K562 (cell line): ENCODE measurements at regions not wholly inside any gene's neighbourhood (a gene's known extent, or its start where the extent isn't known, plus 50 kb on each side); places are given as distances from the start of the nearest gene placed in this dataset.

Experiments
- POLR2A ChIP-seq: fragments of 450-650 bp; conservative IDR thresholded peaks from 2 replicates; pipeline ENCODE4 v1.6.1; 2016
- USF2 ChIP-seq: sonication (generic); formaldehyde crosslinking; IDR thresholded peaks from 2 replicates; pipeline ENCODE4 v1.5.0; 2020; ENCODE audit warnings: missing genetic modification reagents

- TF ChIP-seq USF2 (CRISPR knock-in tag) (no peak), POLR2A (no peak)
Measured at GRCh38 chr5:84477485-84477884, 92.8 kb upstream of the EDIL3 start.
